GM03348 (cell line): ENCODE measurements at regions not wholly inside any gene's neighbourhood (a gene's known extent, or its start where the extent isn't known, plus 50 kb on each side); places are given as distances from the start of the nearest gene placed in this dataset.

Experiments used
- DNase-seq: peaks from one replicate; pipeline ENCODE4 v3.0.0; 2012; ENCODE audit warnings: low spot score

DNA sequence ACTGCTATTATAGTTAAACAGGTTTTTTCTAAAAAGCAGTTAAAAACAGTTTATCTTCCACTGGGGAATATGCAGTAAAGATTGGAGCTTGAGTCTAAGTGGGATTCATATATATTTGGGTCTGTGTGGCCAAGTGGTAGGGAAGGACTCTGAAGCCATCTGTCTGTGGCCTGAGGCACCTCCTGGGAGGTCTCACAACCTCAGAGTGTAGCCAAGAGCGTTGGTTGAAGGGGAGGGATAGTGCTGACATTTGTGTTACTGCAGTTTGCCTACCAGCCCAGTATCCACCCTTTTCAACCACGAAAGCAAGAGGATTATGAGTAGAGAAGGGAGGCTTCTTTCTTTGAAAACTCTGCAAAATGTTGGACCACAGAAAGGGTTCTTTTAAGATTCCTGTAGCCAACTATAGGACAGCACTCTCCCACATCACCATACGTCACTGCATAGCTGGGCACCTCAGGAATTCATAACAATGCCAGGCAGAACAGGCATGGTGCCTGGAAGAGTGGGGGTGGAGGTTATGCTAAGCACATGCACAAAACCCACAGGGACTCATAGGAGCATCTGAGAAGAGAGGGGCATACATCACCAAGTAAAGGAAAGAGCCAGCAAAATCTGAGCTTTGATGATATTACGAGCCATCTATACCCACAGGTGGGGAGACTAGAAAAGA, 90.5 kb upstream of the HEY2 start:
- peak; percentile 5 for DNase-seq

DNA sequence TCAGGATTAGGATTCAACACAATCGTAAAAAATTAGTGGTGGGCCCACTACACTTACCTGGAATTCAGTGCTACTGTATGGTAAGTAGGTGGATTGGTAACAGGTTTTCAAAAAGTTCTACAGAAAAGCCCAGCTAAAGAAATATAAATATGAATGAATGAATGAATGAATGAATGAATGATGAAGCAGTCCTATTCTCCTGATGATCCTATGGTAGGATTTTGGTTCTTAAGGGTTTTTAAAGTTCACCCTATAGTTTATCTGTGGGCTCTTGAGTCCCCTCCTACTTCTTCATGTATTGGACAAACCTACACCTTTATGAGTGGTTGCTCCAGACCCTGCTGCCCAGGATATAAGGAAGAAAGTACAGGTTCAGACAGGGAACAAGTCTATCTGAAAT, 89.5 kb upstream of the HEY2 start:
- DNase-seq: no peak

DNA sequence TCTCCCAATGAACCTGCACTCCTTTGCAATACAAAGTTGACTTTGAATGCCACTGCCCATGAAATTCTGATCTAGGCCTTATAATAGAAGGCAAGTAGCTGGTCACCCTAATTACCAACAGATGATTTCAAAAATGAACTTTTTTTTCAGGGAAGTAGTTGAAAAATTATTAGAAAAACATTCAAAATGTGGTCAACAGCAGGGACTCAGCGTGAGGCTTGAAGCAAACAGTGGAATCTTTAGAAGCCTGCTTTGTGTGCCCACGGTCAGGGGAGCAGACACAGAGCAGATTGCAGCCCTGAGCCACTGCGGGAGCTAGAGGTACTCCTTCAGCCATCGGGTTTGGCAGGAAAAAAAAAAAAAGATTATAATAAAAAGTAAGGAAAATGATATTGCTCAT, 87.1 kb upstream of the HEY2 start:
- DNase-seq: no peak

DNA sequence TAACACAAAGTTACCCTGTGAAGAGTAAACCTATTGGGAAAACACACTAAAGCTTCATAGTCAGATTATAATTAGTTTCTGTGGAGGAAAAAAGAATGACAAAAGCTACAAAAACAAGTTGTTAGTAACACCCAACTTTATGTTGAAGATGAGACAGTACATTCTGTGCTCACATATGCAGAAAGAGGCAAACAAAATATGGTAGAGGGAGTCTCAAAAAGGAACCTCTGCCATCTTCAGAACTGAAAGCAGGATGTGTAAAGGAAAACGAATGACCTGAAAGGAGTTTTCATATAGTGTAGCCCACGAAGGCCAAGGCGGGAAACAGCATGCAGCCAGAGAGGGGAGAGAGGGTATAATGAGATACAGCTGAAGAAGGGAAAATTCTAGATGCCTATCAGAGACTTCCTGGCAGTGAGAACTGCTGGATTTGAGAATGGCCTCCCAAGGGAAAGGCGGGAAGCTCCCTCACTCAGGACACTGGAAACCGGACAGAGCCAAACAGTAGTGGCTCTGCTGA, 84.1 kb upstream of the HEY2 start:
- DNase-seq: no peak

DNA sequence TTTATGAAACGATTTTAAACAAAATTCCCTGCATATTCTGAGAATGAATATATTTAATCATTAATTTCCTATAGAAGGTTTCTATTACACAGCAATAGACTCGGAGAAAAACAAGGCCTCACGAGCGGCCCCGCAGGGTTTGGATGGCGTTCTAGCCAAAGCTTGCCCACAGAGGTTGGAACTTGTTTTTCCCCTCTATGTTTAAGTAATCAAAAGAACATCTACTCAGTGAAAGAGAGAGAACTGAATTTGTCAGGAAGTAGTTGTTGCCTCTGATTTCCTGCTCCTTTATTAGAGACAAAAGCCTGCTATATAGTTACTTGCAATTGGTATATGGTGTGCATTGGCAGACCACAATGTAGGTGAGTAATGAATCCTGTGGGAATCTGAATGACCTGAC, 82.1 kb upstream of the HEY2 start:
- DNase-seq: no peak

DNA sequence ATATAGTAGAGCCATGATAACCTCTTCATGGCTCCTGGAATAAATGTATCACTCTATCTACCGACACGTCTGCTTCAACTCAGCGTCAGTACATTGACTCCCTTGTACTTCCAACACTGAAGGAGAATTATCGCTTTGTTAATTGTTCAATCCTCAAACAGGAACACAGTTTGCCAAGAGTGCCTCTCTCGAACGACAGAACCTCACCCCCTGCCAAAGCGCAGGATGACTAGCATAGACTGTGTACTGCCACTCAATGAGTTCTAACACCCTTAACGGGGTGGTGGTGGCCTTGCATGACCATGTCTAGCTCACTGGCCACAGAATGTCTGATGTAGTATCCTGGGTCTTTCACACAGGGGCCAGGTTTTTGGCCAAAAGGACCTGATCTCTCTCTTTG, 81.4 kb upstream of the HEY2 start:
- no peak for DNase-seq

DNA sequence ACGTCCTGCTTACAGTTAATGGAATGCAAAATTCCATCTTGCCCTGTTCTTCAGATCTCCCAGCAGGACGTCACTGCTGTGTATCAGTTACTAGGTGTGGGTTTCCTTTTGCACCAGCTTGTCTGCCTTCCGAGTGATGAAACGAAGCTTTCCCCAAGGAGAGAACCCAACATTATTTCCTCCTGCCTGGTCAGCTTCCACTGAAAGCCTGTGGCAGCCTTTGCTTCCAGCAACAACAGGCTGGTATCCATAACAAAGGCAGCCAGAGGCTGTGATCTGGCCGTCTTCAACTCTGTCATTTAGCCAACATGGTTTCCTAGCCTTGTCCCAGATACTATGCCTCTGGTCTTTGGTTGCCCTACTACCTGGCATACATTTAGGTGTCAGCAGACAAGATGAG, 78.9 kb upstream of the HEY2 start:
- no peak for DNase-seq

DNA sequence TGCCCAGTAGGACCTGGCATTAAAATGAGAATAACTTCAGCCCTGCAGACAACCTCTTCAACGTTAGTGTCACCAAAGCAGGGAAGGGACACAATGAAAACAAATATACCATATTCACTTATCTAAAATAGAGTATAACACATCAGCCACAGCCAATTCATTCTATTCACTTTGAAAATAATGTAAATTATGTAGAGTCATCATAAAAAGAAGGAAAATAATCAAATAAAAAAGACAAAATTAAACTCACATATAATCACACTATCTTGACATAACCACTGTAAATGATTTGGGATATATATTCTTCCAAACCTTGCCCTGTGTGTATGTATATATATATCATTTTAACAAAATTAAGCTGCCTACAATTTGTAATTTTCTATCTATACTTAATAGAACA, 78.1 kb upstream of the HEY2 start:
- no peak for DNase-seq

DNA sequence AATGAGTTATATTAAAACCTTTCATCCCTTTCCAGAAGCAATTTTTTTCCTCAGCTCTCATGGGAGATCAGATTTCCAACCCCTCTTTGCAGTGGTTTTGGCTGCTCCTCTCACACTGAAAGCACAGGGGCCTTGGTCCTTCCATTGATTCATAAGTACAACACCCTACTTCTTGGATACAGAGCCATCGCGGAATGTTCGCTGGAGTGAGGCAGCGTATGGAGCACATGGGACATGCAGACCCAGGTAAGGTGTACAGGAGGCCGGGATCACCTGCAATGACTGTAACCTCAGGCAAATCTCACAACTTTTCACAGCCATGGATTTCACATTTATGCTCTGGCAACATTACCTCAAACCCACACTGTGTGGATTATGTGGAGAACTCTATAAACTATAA, 75.2 kb upstream of the HEY2 start:
- no peak for DNase-seq

DNA sequence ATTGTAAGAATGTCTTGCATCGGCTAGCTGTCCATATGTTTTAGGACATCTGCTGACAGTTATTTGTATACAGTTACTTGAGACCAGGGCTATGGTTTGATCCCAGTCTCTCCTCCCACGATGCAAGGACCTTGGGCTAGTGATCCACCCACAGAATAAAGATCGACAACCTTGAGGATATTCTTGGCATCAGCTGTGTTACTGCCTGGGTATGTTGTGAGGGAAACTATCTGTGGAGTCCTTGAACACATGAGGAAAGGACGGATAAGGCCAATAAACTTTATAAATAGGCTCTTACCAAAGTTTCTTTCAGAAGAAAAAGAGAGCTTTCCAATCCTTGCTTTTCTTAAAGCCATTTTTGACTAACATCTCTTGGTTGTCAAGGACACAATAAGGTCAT, 70.8 kb upstream of the HEY2 start:
- no peak for DNase-seq

DNA sequence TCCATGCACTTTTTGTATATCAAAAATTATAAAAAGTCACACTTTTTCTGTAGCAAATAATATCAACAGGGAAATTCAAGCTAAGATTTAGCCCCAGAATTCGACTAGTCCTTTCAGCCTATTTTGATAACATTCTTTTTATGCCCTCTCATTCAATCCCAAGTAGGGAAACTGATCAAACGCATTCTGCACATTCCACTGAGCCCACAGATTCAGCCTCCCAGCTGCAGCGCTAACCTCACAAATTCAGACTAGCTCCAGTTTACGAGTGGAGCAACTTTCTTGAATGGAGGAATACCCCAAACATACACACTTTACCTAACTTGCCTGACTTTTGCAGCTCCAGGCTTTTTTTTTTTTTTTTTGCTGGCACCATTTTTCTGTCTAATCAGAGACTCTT, 70.3 kb upstream of the HEY2 start:
- DNase-seq: no peak

DNA sequence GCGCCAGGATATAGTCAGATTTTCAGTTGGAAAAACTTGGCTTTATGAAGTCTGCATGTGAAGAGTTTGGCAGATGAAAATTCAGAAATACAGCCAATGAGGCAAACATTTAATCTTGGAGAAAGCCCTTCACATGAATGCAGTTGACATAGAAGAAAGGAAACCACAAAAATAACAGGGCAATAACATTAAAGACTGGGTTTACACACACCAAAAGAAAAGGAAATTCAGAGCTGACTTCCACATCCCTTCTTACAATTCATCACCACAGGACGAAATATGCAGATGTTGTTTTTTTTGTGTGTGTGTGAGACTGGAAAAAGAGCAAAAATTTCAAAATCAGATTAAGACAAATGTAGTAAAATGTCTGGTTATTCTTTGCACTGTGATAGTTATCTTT, 69.8 kb upstream of the HEY2 start:
- DNase-seq: no peak

DNA sequence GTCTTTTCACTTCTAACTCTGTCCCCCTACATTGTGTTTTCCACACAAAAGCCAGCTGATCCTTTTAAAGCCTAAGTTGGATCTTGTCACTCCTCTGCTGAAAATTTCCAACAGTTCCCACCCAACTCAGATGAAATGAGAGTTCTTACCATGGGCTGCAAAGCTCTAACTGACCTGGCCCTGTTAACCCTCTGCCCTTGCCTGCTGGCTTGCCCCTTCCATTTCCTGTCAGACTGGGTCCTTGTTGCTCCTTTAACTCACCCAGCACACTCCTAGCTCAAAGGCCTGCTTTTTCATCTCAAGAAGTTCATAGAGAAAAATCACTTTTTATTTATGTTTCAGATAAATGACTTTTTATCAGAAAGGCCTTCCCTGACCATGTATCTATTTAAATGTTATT, 66.5 kb upstream of the HEY2 start:
- DNase-seq: no peak

DNA sequence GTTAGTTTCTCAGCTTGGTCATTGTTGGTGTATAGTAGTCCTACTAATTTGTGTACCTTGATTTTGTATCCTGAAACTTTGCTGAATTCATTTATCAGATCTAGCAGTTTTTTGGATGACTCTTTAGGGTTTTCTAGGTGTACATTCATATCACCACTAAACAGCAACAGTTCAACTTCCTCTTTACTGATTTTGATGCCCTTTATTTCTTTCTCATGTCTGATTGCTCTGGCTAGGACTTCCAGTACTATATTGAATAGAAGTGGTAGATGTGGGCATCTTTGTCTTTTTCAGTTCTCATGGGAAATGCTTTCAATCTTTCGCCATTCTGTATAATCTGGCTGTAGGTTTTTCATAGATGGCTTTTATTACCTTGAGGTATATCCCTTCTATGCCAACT, 61.3 kb upstream of the HEY2 start:
- DNase-seq: no peak

DNA sequence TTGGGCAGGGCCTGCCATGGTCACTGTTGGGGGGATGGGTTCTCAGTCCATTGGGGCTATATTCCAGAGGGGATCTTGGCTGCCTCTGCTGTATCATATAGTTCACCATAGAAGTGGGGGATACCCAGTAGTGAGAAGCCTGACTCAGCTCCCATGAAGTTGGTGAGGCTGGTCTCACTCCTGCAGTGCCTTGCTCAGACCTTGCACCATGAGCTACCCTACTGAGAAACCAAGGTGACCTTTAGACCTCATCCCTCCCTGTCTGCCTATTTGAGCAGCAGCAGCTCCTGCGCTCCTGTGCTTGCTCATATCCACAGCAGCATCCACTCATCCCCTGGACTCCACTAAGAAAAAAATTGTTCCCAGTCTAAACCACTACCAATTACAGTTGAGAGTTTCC, 56.0 kb upstream of the HEY2 start:
- DNase-seq: no peak

DNA sequence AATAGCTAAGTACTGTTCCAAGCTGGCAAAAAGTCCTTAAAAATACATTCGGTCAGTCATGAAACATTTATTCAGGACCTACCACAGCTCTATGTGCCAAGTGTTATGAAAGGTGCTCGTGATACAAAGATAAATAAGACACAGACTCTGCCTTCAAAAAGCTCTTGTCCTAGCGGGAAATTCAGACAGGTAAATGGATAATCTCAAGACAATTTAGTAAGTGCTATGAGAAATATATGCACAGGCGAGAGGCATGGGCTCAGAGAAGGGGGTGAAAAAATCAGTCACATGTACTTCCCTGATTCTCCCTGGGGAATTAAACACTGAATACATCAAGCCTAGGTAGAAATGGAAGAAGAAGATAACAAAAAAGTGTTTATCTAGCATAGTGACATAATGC, 49.8 kb upstream of the HEY2 start:
- DNase-seq: no peak
